H9 (cell line): ENCODE measurements at regions not wholly inside any gene's neighbourhood (a gene's known extent, or its start where the extent isn't known, plus 50 kb on each side); places are given as distances from the start of the nearest gene placed in this dataset.

ENCODE experiments used
- DNase-seq: peaks from one replicate; pipeline ENCODE4 v3.0.0-alpha.2; 2017
- H2AFZ ChIP-seq: one replicate; pipeline ENCODE4 v1.6.1; 2013; ENCODE audit warnings: mild to moderate bottlenecking, low read length, control low read depth, moderate library complexity
- H2AK5ac ChIP-seq: 2 replicates; pipeline ENCODE4 v1.6.1; 2013; ENCODE audit warnings: low read length, control low read depth, mixed read lengths; ENCODE audit not compliant: insufficient read length
- H2BK120ac ChIP-seq: one replicate; pipeline ENCODE4 v1.6.1; 2013; ENCODE audit warnings: low read depth, mild to moderate bottlenecking, low read length, control low read depth, inconsistent platforms; ENCODE audit not compliant: poor library complexity, severe bottlenecking
- H2BK12ac ChIP-seq: 2 replicates; pipeline ENCODE4 v1.6.1; 2013; ENCODE audit warnings: low read length, control low read depth, mixed read lengths, low read depth; ENCODE audit not compliant: insufficient read length
- H2BK15ac ChIP-seq: 2 replicates; pipeline ENCODE4 v1.6.1; 2013; ENCODE audit warnings: low read depth, low read length, control low read depth
- H2BK20ac ChIP-seq: one replicate; pipeline ENCODE4 v1.6.1; 2013; ENCODE audit warnings: low read depth, mild to moderate bottlenecking, low read length, control low read depth, inconsistent platforms; ENCODE audit not compliant: poor library complexity, severe bottlenecking
- H2BK5ac ChIP-seq: 2 replicates; pipeline ENCODE4 v1.6.1; 2013; ENCODE audit warnings: low read length, control low read depth, mixed read lengths; ENCODE audit not compliant: insufficient read length
- H3K14ac ChIP-seq: 2 replicates; pipeline ENCODE4 v1.6.1; 2013; ENCODE audit warnings: low read length, control low read depth; ENCODE audit not compliant: insufficient read depth
- H3K18ac ChIP-seq: 2 replicates; pipeline ENCODE4 v1.6.1; 2013; ENCODE audit warnings: low read depth, mild to moderate bottlenecking, mixed read lengths, low read length, control low read depth; ENCODE audit not compliant: insufficient read length
- H3K23ac ChIP-seq: 2 replicates; pipeline ENCODE4 v1.6.1; 2013; ENCODE audit warnings: low read length, control low read depth, mixed read lengths, low read depth; ENCODE audit not compliant: insufficient read length
- H3K23me2 ChIP-seq: 2 replicates; pipeline ENCODE4 v1.6.1; 2013; ENCODE audit warnings: low read depth, mild to moderate bottlenecking, mixed read lengths, low read length, control low read depth; ENCODE audit not compliant: insufficient read length, poor library complexity, severe bottlenecking
- H3K27ac ChIP-seq: 2 replicates; pipeline ENCODE4 v1.5.1; 2013; ENCODE audit warnings: low read length, control low read depth, mixed read lengths, low read depth; ENCODE audit not compliant: insufficient read length
- H3K27me3 ChIP-seq: 2 replicates; pipeline ENCODE4 v1.6.1; 2013; ENCODE audit warnings: low read length, control low read depth, inconsistent platforms; ENCODE audit not compliant: insufficient read depth
- H3K4ac ChIP-seq: 2 replicates; pipeline ENCODE4 v1.6.1; 2013; ENCODE audit warnings: low read depth, mild to moderate bottlenecking, control low read depth, inconsistent platforms, low read length, moderate library complexity
- H3K4me1 ChIP-seq: 2 replicates; pipeline ENCODE4 v1.6.1; 2013; ENCODE audit warnings: low read length, control low read depth, inconsistent platforms; ENCODE audit not compliant: insufficient read depth
- H3K4me2 ChIP-seq: 2 replicates; pipeline ENCODE4 v1.6.1; 2013; ENCODE audit warnings: low read length, control low read depth, mixed read lengths; ENCODE audit not compliant: insufficient read length, insufficient read depth
- H3K56ac ChIP-seq: 2 replicates; pipeline ENCODE4 v1.6.1; 2013; ENCODE audit warnings: low read depth, mild to moderate bottlenecking, mixed read lengths, low read length, control low read depth; ENCODE audit not compliant: insufficient read length
- H3K79me1 ChIP-seq: 2 replicates; pipeline ENCODE4 v1.6.1; 2013; ENCODE audit warnings: low read depth, mild to moderate bottlenecking, moderate library complexity, low read length, control low read depth, inconsistent platforms; ENCODE audit not compliant: insufficient read depth, poor library complexity, severe bottlenecking
- H3K79me2 ChIP-seq: 2 replicates; pipeline ENCODE4 v1.6.1; 2013; ENCODE audit warnings: low read length, control low read depth, inconsistent platforms; ENCODE audit not compliant: insufficient read depth
- H3K9ac ChIP-seq: 2 replicates; pipeline ENCODE4 v1.6.1; 2013; ENCODE audit warnings: low read length, control low read depth, mixed read lengths; ENCODE audit not compliant: insufficient read length; ENCODE audit errors: extremely low read depth
- H3K9me3 ChIP-seq: one replicate; pipeline ENCODE4 v1.6.1; 2013; ENCODE audit warnings: low read depth, low read length, inconsistent platforms; ENCODE audit not compliant: control insufficient read depth
- H3T11ph ChIP-seq: one replicate; pipeline ENCODE4 v1.6.1; 2013; ENCODE audit warnings: mild to moderate bottlenecking, low read length, control low read depth, inconsistent platforms
- H4K20me1 ChIP-seq: one replicate; pipeline ENCODE4 v1.6.1; 2013; ENCODE audit not compliant: control insufficient read depth, insufficient read length, insufficient read depth
- H4K5ac ChIP-seq: 2 replicates; pipeline ENCODE4 v1.6.1; 2013; ENCODE audit warnings: low read depth, mild to moderate bottlenecking, mixed read lengths, low read length, control low read depth; ENCODE audit not compliant: insufficient read length
- H4K8ac ChIP-seq: replicated peaks from 2 replicates; pipeline ENCODE4 v1.6.1; 2013; ENCODE audit warnings: low read length, control low read depth, mixed read lengths, low read depth; ENCODE audit not compliant: insufficient read length
- H4K91ac ChIP-seq: 2 replicates; pipeline ENCODE4 v1.6.1; 2013; ENCODE audit warnings: low read depth, mild to moderate bottlenecking, moderate library complexity, mixed read lengths, low read length, control low read depth; ENCODE audit not compliant: insufficient read length
- H3K27ac Mint-ChIP-seq, 3 experiments: 2 replicates in 2 of 3; 3 replicates in 1 of 3; pipeline ENCODE4 v1.8.0; 2020 to 2021; ENCODE audit warnings: mixed read lengths in 3 of 3, mild to moderate bottlenecking in 1 of 3, moderate library complexity in 1 of 3
- H3K27me3 Mint-ChIP-seq: 2 replicates; pipeline ENCODE4 v1.8.0; 2021; ENCODE audit warnings: low read depth, mild to moderate bottlenecking, moderate library complexity, mixed read lengths
- H3K36me3 Mint-ChIP-seq, 3 experiments: 2 replicates in 2 of 3; 3 replicates in 1 of 3; pipeline ENCODE4 v1.8.0; 2020 to 2021; ENCODE audit warnings: low read depth in 3 of 3, mixed read lengths in 3 of 3; ENCODE audit not compliant: insufficient read depth in 1 of 3
- H3K4me1 Mint-ChIP-seq, 2 experiments: 2 replicates each; pipeline ENCODE4 v1.8.0; 2020; ENCODE audit warnings: mixed read lengths in 2 of 2
- H3K4me3 Mint-ChIP-seq, 2 experiments: 2 replicates in 1 of 2; 3 replicates in 1 of 2; pipeline ENCODE4 v1.8.0; 2020 to 2021; ENCODE audit warnings: mild to moderate bottlenecking in 2 of 2, mixed read lengths in 2 of 2, moderate library complexity in 1 of 2
- H3K9me3 Mint-ChIP-seq, 2 experiments: 2 replicates in 1 of 2; 3 replicates in 1 of 2; pipeline ENCODE4 v1.8.0; 2020; ENCODE audit warnings: mild to moderate bottlenecking in 2 of 2, mixed read lengths in 2 of 2, moderate library complexity in 1 of 2
- CTCF ChIP-seq: fragments of 200-600 bp; sonication (generic); conservative IDR thresholded peaks from 3 replicates; pipeline ENCODE4 v1.8.0; 2021; ENCODE audit warnings: antibody characterized with exemption, mild to moderate bottlenecking
- WGBS: extraction: QIAGEN DNeasy Blood & Tissue Kit; methylation state at CpG from one replicate; pipeline ENCODE4 v1.1.7; 2013; ENCODE audit warnings: missing lambda C conversion rate, low lambda C conversion rate, mixed read lengths; ENCODE audit not compliant: insufficient read length; ENCODE audit errors: extremely low coverage; 5-methylcytosine and 5-hydroxymethylcytosine counted together

GRCh38 chr4:17398035-17398434 is 113.9 kb downstream of the QDPR start:
- Histone ChIP-seq H4K91ac (no peak overlapping the region), H3K23me2 (no peaks in the 10 kb centered on the region), H3K4ac (no peak overlapping the region), H2AFZ (no peak overlapping the region), H3K14ac (no peak overlapping the region), H2BK120ac (no peak overlapping the region), H3K4me2 (no peak overlapping the region), H3K9me3 (no peaks in the 10 kb centered on the region), H4K20me1 (no peaks in the 10 kb centered on the region), H4K8ac (no peak overlapping the region), H2AK5ac (no peak overlapping the region), H3K4me1 (no peaks in the 10 kb centered on the region), H3K79me2 (no peaks in the 10 kb centered on the region), H3K79me1 (no peaks in the 10 kb centered on the region), H4K5ac (no peak overlapping the region), H2BK15ac (no peak overlapping the region), H3K27ac (no peak overlapping the region), H3K18ac (no peak overlapping the region), H3T11ph (no peak overlapping the region), H2BK12ac (no peak overlapping the region), H3K23ac (no peak overlapping the region), H2BK20ac (no peak overlapping the region), H3K27me3 (no peaks in the 10 kb centered on the region), H2BK5ac (no peak overlapping the region), H3K9ac (no peak overlapping the region), H3K56ac (no peak overlapping the region)
- no peak for DNase-seq
- Mint-ChIP-seq H3K27ac (no peak overlapping the region), H3K36me3 (no peaks in the 10 kb centered on the region), H3K4me3 (no peak overlapping the region), H3K4me1 (peaks cover 0 to 6% of the 10 kb centered on the region in 2 experiments; a peak in 2 of 4 replicates), H3K9me3 (no peaks in the 10 kb centered on the region), H3K27me3 (no peaks in the 10 kb centered on the region)
- TF ChIP-seq CTCF = no peak
- no CpG with 5 or more reads among the region's 2 CpGs for WGBS
